Skeletal muscle tissue (tissue), 3 donors: ENCODE measurements at regions not wholly inside any gene's neighbourhood (a gene's known extent, or its start where the extent isn't known, plus 50 kb on each side); places are given as distances from the start of the nearest gene placed in this dataset.
"Not testable (repeated sequence)": the region's sequence is repeated elsewhere in the genome, so short reads cannot be mapped to it uniquely, and the experiment has no call there.

ENCODE experiments used
- H3K27ac ChIP-seq: one replicate; pipeline ENCODE4 v1.7.0; 2013; ENCODE audit warnings: mild to moderate bottlenecking, low read depth, low read length, inconsistent platforms
- H3K27me3 ChIP-seq, 3 donors: one replicate each; pipeline ENCODE4 v1.7.0; 2013; ENCODE audit warnings: low read length in 3 of 3; ENCODE audit not compliant: control insufficient read depth in 3 of 3, insufficient read depth in 3 of 3
- H3K36me3 ChIP-seq, 3 donors: one replicate each; pipeline ENCODE4 v1.7.0; 2013; ENCODE audit warnings: low read length in 3 of 3; ENCODE audit not compliant: control insufficient read depth in 3 of 3, insufficient read depth in 3 of 3
- H3K4me1 ChIP-seq, 3 donors: one replicate each; pipeline ENCODE4 v1.7.0; 2013; ENCODE audit warnings: low read length in 3 of 3, mild to moderate bottlenecking in 3 of 3; ENCODE audit not compliant: control insufficient read depth in 3 of 3, insufficient read depth in 3 of 3
- H3K4me3 ChIP-seq, 3 donors: one replicate each; pipeline ENCODE4 v1.7.0; 2013; ENCODE audit warnings: low read length in 3 of 3
- H3K9ac ChIP-seq, 3 donors: one replicate each; pipeline ENCODE4 v1.7.0; 2013; ENCODE audit warnings: low read length in 3 of 3, mild to moderate bottlenecking in 3 of 3, moderate library complexity in 2 of 3, low read depth in 1 of 3
- H3K9me3 ChIP-seq, 3 donors: one replicate each; pipeline ENCODE4 v1.7.0; 2013; ENCODE audit warnings: low read length in 3 of 3; ENCODE audit not compliant: control insufficient read depth in 3 of 3
- donor health status: Osteomylitis.

GRCh38 chr14:96702831-96703230 is 94.4 kb upstream of the VRK1 start:
- Histone ChIP-seq H3K4me3 (no peak overlapping the region), H3K27me3 (peaks cover 0 to 25% (median 12%) of the 10 kb centered on the region in 3 donors), H3K9me3 (no peaks in the 10 kb centered on the region), H3K36me3 (no peaks in the 10 kb centered on the region), H3K4me1 (no peaks in the 10 kb centered on the region), H3K9ac (no peak overlapping the region), H3K27ac (no peak overlapping the region)

DNA sequence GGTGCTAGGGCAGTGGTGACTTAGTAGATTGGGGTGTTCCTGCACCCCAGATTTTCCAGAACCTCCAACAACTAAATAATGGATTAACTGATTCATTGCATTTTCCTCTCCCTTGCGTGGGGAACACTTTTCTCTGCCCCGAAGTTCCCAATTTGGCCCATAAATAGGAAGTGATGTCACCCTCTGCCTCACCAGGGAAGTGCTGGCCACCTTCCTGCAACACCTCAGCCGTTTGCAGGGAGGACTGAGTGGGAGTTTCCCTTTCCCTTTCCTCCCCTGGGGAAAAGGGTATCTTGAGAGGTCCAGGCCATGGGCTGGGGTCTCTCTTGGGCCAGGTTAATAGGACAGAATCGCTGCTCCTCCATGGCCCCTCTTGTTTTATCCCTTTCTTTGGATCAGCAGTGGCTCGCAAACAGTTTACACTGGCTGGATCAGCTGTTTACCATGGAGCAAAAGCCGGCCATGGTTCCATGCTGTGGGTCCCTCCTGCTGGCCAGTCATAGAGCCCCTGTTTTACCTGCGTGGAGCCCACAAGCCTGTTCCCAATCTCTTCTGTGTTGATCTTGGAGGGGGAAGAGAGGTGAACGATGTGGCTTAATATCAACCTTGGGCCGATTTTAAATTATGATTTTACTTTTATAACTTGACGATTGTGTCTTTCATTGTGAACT is 91.6 kb upstream of the VRK1 start:
- no peak overlapping the region for H3K27ac ChIP-seq

GRCh38 chr14:96706893-96707292 is 90.3 kb upstream of the VRK1 start:
- Histone ChIP-seq H3K36me3 (no peaks in the 10 kb centered on the region), H3K9ac (no peak overlapping the region), H3K27ac (no peak overlapping the region), H3K4me3 (no peak overlapping the region), H3K9me3 (no peaks in the 10 kb centered on the region), H3K4me1 (no peaks in the 10 kb centered on the region), H3K27me3 (peaks cover 4 to 36% (median 16%) of the 10 kb centered on the region in 3 donors)

More for the DNA sequence above, 91.6 kb upstream of the VRK1 start:
- no peaks in the 10 kb centered on the region for H3K36me3 ChIP-seq
- H3K4me3 ChIP-seq, result no peak overlapping the region
- peaks cover 0 to 29% (median 14%) of the 10 kb centered on the region in 3 donors for H3K27me3 ChIP-seq
- no peaks in the 10 kb centered on the region for H3K9me3 ChIP-seq
- H3K9ac ChIP-seq, result no peak overlapping the region
- H3K4me1 ChIP-seq, result no peaks in the 10 kb centered on the region

GRCh38 chr14:96710060-96710666 is 87.0 kb upstream of the VRK1 start:
- Histone ChIP-seq H3K4me3 (no peak overlapping the region), H3K27me3 (peaks cover 3 to 28% (median 12%) of the 10 kb centered on the region in 3 donors), H3K36me3 (no peaks in the 10 kb centered on the region), H3K4me1 (no peaks in the 10 kb centered on the region), H3K27ac (no peak overlapping the region), H3K9me3 (no peaks in the 10 kb centered on the region), H3K9ac (no peak overlapping the region)

GRCh38 chr14:96711559-96712267 is 85.5 kb upstream of the VRK1 start:
- Histone ChIP-seq H3K36me3 (no peaks in the 10 kb centered on the region), H3K4me3 (no peak overlapping the region), H3K9ac (no peak overlapping the region), H3K27ac (no peak overlapping the region), H3K27me3 (peaks cover 3 to 31% (median 12%) of the 10 kb centered on the region in 3 donors), H3K9me3 (peaks cover 0 to 2% (median 0%) of the 10 kb centered on the region in 3 donors), H3K4me1 (no peaks in the 10 kb centered on the region)

GRCh38 chr14:96713426-96713825 is 83.8 kb upstream of the VRK1 start:
- Histone ChIP-seq H3K4me1 (no peaks in the 10 kb centered on the region), H3K4me3 (no peak overlapping the region), H3K27me3 (peaks cover 3 to 25% (median 12%) of the 10 kb centered on the region in 3 donors), H3K9ac (no peak overlapping the region), H3K36me3 (no peaks in the 10 kb centered on the region), H3K9me3 (peaks cover 0 to 2% (median 0%) of the 10 kb centered on the region in 3 donors), H3K27ac (no peak overlapping the region)

- not testable (repeated sequence) for H3K9ac ChIP-seq, H3K9me3 ChIP-seq, H3K27ac ChIP-seq, H3K36me3 ChIP-seq, H3K4me3 ChIP-seq, H3K4me1 ChIP-seq
- peaks cover 3 to 24% (median 12%) of the 10 kb centered on the region in 3 donors for H3K27me3 ChIP-seq
Observed at GRCh38 chr14:96714537-96714936, 82.6 kb upstream of the VRK1 start.

DNA sequence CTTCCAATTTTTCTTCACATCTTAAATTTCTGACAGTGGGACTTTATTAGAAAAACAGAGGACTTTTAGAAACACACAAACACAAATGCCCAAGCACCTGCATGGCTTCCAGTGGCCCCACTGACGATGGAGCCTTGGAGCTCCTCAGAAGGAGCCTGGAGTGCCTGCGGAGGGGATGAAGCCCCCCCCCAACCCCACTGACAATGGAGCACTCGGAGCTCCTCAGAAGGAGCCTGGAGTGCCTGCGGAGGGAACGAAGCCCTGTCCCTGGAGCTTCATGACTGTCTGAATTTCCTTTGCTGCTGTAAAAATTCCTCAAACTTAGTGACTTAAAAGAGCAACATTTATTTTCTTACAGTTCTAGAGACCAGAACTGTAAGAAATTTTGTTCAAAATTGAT is 80.1 kb upstream of the VRK1 start:
- Histone ChIP-seq H3K36me3 (no peaks in the 10 kb centered on the region), H3K9ac (no peak overlapping the region), H3K9me3 (peaks cover 0 to 2% (median 0%) of the 10 kb centered on the region in 3 donors), H3K4me3 (no peak overlapping the region), H3K27ac (no peak overlapping the region), H3K27me3 (peaks cover 4 to 13% (median 6%) of the 10 kb centered on the region in 3 donors), H3K4me1 (no peaks in the 10 kb centered on the region)

- H3K27ac ChIP-seq, result no peak overlapping the region
Observed at GRCh38 chr14:96718407-96718806, 78.8 kb upstream of the VRK1 start.

GRCh38 chr14:96720702-96721101 is 76.5 kb upstream of the VRK1 start:
- H3K9me3 ChIP-seq, H3K27ac ChIP-seq, H3K4me3 ChIP-seq, H3K36me3 ChIP-seq, H3K4me1 ChIP-seq, H3K27me3 ChIP-seq, H3K9ac ChIP-seq: not testable (repeated sequence)

More at GRCh38 chr14:96718407-96718806, 78.8 kb upstream of the VRK1 start:
- no peaks in the 10 kb centered on the region for H3K4me1 ChIP-seq
- H3K4me3 ChIP-seq, result no peak overlapping the region
- no peaks in the 10 kb centered on the region for H3K36me3 ChIP-seq
- H3K9ac ChIP-seq, result no peak overlapping the region
- H3K27me3 ChIP-seq, result peaks cover 0 to 13% (median 4%) of the 10 kb centered on the region in 3 donors
- peaks cover 0 to 2% (median 0%) of the 10 kb centered on the region in 3 donors for H3K9me3 ChIP-seq
